PFSK-1 (cell line): ENCODE measurements at regions not wholly inside any gene's neighbourhood (a gene's known extent, or its start where the extent isn't known, plus 50 kb on each side); places are given as distances from the start of the nearest gene placed in this dataset.

Experiments
- POLR2AphosphoS5 ChIP-seq: IDR thresholded peaks from 2 replicates; pipeline ENCODE4 v1.6.1; 2012; ENCODE audit warnings: low read depth, mild to moderate bottlenecking, control low read depth, low read length, moderate library complexity
- REST ChIP-seq, 2 experiments: IDR thresholded peaks; 2 replicates each; pipeline versions ENCODE4 v1.6.1 to v1.8.0; 2011 to 2012; ENCODE audit warnings: low read depth in 2 of 2, low read length in 2 of 2, control low read depth in 1 of 2, inconsistent platforms in 1 of 2, mild to moderate bottlenecking in 1 of 2, moderate library complexity in 1 of 2; ENCODE audit not compliant: insufficient read depth in 1 of 2
- TAF1 ChIP-seq: IDR thresholded peaks from 2 replicates; pipeline ENCODE4 v1.6.1; 2012; ENCODE audit warnings: low read length, control low read depth, borderline replicate concordance; ENCODE audit not compliant: insufficient read depth

GRCh38 chrY:14300775-14301174, 223.6 kb upstream of the NLGN4Y start:
- TF ChIP-seq TAF1 (no peak), POLR2AphosphoS5 (no peak), REST (IDR thresholded peaks at IDR 0.05; ENCODE audit: insufficient read depth in 1 of 2, low read depth in 2 of 2, low read length in 2 of 2) (no peak)
